GM12874 (cell line): ENCODE measurements at regions not wholly inside any gene's neighbourhood (a gene's known extent, or its start where the extent isn't known, plus 50 kb on each side); places are given as distances from the start of the nearest gene placed in this dataset.

Experiments used
- TF ChIP-seq, protein P1 (sequence below): IDR thresholded peaks from 2 replicates; pipeline ENCODE4 v1.5.1; 2011; ENCODE audit warnings: low read depth, mild to moderate bottlenecking, control low read depth, low read length, moderate library complexity; ENCODE audit not compliant: insufficient read depth

DNA sequence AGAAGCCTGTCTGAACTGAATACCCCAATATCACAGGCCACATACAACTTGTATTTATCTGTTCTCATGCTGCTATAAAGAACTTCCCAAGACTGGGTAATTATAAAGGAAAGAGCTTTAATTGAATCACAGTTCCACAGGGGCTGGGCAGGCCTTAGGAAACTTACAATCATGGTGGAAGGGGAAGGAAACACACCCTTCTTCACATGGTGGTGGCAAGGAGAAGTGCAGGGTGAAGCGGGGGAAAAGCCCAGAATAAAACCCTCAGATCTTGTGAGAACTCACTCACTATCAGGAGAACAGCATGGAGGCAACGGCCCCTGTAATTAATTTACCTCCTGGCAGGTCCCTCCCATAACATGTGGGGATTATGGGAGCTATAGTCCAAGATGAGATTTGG is 50.3 kb upstream of the FNDC1 start:
- TF ChIP-seq, protein P1, sequence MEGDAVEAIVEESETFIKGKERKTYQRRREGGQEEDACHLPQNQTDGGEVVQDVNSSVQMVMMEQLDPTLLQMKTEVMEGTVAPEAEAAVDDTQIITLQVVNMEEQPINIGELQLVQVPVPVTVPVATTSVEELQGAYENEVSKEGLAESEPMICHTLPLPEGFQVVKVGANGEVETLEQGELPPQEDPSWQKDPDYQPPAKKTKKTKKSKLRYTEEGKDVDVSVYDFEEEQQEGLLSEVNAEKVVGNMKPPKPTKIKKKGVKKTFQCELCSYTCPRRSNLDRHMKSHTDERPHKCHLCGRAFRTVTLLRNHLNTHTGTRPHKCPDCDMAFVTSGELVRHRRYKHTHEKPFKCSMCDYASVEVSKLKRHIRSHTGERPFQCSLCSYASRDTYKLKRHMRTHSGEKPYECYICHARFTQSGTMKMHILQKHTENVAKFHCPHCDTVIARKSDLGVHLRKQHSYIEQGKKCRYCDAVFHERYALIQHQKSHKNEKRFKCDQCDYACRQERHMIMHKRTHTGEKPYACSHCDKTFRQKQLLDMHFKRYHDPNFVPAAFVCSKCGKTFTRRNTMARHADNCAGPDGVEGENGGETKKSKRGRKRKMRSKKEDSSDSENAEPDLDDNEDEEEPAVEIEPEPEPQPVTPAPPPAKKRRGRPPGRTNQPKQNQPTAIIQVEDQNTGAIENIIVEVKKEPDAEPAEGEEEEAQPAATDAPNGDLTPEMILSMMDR, result no peak

DNA sequence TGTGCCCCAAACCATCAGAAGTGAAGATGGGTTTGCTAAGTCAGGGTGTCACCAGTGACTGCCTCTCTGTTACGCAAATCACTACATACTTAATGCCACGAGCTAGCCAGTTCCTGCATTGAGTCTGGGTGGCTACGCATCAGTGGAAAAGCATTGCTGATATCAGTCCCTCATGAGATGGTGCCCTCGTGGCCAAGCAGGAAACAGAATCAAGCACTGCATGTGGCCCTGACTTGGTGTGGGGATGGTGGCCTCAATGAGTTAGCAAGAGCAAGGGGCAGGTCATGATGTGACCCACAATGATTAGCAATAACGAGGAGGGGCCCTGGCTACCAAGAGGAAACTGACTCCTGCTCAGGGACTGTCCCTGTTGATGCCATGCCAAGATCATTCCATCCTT is 51.6 kb upstream of the FNDC1 start:
- TF ChIP-seq, protein P1, result no peak

DNA sequence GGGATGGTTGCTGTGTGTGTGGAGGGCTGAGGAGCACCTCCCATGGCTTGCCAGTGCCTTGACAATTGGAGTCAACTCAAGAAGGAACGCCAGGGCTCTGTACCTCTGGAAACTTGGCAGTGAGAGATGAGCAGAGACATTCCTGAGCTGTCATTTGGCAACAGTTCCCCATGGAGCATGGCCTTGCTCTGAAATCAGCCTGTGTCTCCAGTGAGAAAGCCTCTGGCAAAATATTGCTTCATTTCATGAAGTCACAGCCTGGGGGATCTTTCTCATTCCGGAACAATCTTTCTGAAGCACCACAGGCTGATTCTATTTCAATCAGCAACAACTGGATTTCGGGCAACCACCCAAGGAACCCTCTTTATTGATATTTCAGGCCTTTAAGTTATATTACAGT is 52.2 kb upstream of the FNDC1 start:
- TF ChIP-seq, protein P1, result no peak

DNA sequence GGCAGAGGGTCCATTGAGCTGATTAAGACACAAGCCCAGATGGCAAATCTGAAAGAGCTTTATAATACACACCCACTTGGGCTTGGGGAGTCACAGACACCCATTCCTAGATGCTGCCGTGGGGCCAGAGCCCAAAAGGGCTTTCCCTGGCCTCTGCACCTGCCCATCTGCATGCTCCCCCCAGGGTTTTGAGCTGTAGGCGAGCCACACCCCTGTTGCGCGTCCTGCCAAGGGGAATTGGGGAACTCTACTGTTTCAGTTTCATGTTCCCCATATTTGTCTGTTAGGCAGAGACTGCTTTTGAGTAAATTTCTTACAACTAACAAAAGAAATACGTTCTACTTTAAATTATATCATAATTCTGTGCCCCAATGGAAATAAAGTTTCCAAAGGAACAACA is 52.9 kb upstream of the FNDC1 start:
- TF ChIP-seq, protein P1, result no peak

DNA sequence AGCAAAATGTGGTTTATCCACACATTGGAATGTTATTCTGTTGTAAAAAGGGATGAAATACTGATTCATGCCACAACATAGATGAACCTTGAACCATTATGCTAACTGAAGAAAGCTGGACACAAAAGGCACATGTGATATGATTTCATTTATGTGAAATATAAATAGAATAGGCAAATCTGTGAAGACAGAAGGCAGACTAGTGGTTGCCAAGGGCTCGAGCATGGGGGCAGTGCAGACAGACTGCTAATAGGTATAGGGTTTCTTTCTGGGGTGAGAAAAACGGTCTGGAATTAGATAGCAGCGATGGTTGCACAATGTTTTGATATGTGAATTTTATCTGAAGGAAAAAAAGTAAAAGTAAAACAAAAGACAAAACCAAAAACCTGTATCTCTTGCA is 54.6 kb upstream of the FNDC1 start:
- TF ChIP-seq, protein P1, result no peak

DNA sequence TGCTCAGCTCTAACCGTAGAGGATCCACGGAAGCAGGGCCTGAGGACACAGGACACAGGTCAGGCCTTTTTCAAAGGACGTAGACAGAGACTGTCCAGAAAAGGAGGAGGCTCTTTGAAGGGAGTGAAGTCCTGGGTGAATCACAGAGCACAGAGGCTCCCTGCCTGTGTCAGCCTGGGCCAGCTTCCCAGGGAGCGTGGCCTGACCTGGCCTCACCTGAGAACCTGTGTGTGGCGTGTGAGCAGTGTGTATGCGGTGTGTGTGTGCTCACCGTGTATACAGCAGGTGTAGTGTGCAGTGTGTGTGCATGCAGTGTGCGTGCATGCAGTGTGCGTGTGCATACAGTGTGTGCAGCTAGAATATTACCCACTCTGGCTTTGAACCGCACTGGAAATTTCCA is 56.0 kb upstream of the FNDC1 start:
- TF ChIP-seq, protein P1, result no peak

DNA sequence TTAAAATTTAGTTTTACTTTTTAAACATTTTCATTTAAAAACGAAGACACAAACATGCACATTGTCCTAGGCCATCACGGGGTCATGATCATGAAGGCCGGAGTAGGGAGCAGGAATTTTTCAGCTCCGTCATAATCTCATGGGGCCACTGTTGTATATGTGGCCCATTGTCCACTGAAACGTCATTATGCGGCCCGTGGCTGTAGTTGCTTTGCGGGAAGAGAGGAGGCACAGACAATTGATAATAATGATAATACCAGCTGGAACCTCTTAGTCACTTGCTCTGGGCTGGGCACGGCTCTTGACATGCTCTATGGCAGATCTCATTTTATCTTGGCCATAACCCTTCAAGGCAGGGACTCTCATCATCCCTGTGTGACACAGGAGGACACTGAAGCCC is 56.5 kb upstream of the FNDC1 start:
- TF ChIP-seq, protein P1, result no peak

DNA sequence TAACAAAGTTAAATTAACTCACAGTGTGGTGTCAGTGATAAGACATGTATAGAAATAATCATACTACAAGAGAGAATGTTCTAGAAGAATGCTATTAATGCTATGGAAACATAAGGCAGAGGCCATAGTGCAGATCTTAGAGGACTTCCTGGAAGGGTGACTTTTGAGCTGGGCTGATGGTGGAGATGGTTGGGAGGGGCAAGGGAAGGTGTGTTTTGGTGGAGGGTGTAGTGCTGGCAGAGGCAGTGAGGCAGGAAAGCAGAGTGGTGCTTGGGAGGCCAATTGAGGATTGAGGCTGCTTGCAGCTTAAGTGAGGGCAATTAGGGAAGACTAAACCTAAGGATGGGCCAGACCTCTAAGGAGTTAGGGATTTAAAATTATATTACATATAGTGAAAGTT is 58.5 kb upstream of the FNDC1 start:
- TF ChIP-seq, protein P1, result no peak
